ENCODE measurements at regions not wholly inside any gene's neighbourhood (a gene's known extent, or its start where the extent isn't known, plus 50 kb on each side); places are given as distances from the start of the nearest gene placed in this dataset.

GRCh38 chr1:201714542-201715329, 114.2 kb upstream of the IPO9 start:
- TF ChIP-seq CTCF (IDR thresholded peaks at IDR 0.05) (no peak), POLR2A (IDR thresholded peaks at IDR 0.05) (no peak)

Data from right lobe of liver (tissue), 4 donors.